HCT116 (cell line): ENCODE measurements at regions not wholly inside any gene's neighbourhood (a gene's known extent, or its start where the extent isn't known, plus 50 kb on each side); places are given as distances from the start of the nearest gene placed in this dataset.

Experiments used
- ATAC-seq: fragments of 200-7000 bp; cut with Tn5 transposase; 2 replicates; pipeline ENCODE4 v1.9.1; 2020; ENCODE audit warnings: mild to moderate bottlenecking, moderate library complexity
- BruUV-seq: library from RNA; stranded (reverse); fragments of 400-500 nt; replicated peaks from 2 replicates; lab custom pipeline; 2021; lab: Mats Ljungman, UMichigan
- CTCF ChIA-PET: fragments of 300-600 bp; sonication (Branson Sonifier 250); formaldehyde crosslinking; loops from one replicate; lab custom pipeline; 2021; ENCODE audit warnings: antibody characterized with exemption; lab: Charles Lee
- POLR2A ChIA-PET: fragments of 300-600, 350-600 bp; sonication (Branson Sonifier 250); formaldehyde crosslinking; loops from one replicate; lab custom pipeline; 2021; ENCODE audit warnings: antibody characterized with exemption; lab: Charles Lee
- RAD21 ChIA-PET, 2 experiments: fragments of 300-600 bp; sonication (Branson Sonifier 250); formaldehyde crosslinking; loops; one replicate each; lab custom pipeline; 2023; ENCODE audit warnings: low total read pairs in 2 of 2; ENCODE audit not compliant: uncharacterized antibody in 2 of 2, unreplicated experiment in 2 of 2, low non-redundant PET in 1 of 2; lab: Charles Lee
- DNase-seq: peaks from one replicate; pipeline ENCODE4 v3.0.0-alpha.2; 2010; ENCODE audit warnings: low read depth, low spot score
- H2AFZ ChIP-seq: fragments of 200-600 bp; shearing (Covaris generic), sonication (generic); 2 replicates; pipeline ENCODE4 v1.6.1; 2017; ENCODE audit warnings: low read depth, mixed run types, mixed read lengths, antibody characterized with exemption, low read length; ENCODE audit not compliant: poor library complexity, severe bottlenecking
- H3K27ac ChIP-seq: 2 replicates; pipeline ENCODE4 v1.5.1; 2012; ENCODE audit warnings: low read depth, low read length
- H3K27me3 ChIP-seq: fragments of 200-600 bp; sonication (generic); 2 replicates; pipeline ENCODE4 v1.6.1; 2016; ENCODE audit warnings: mixed run types, low read length, mixed read lengths; ENCODE audit not compliant: insufficient read depth
- H3K36me3 ChIP-seq, 2 experiments: fragments of 200-500 bp in 1 of 2; fragments of 200-600 bp in 1 of 2; sonication (Bioruptor generic) in 1 of 2; sonication (generic) in 1 of 2; 2 replicates each; pipeline versions ENCODE4 v1.5.1 to v1.6.1; 2014 to 2016; ENCODE audit warnings: low read length in 2 of 2, inconsistent platforms in 1 of 2, mixed read lengths in 1 of 2, mixed run types in 1 of 2; ENCODE audit not compliant: insufficient read depth in 2 of 2, control insufficient read depth in 1 of 2
- H3K4me1 ChIP-seq, 2 experiments: fragments of 200-600 bp in 1 of 2; sonication (generic) in 1 of 2; 2 replicates each; pipeline versions ENCODE4 v1.5.1 to v1.6.1; 2012 to 2017; ENCODE audit warnings: low read length in 2 of 2, inconsistent platforms in 1 of 2, mild to moderate bottlenecking in 1 of 2, mixed read lengths in 1 of 2, mixed run types in 1 of 2, moderate library complexity in 1 of 2; ENCODE audit not compliant: insufficient read depth in 2 of 2, control insufficient read depth in 1 of 2
- H3K4me2 ChIP-seq: fragments of 200-600 bp; sonication (generic); 2 replicates; pipeline ENCODE4 v1.6.1; 2017; ENCODE audit warnings: mixed run types, low read length, mixed read lengths
- H3K4me3 ChIP-seq, 2 experiments: fragments of 200-600 bp in 1 of 2; sonication (generic) in 1 of 2; replicated peaks in 1 of 2; 2 replicates each; pipeline ENCODE4 v1.5.1; 2011 to 2016; ENCODE audit warnings: low read length in 2 of 2, control low read depth in 1 of 2, low read depth in 1 of 2, mild to moderate bottlenecking in 1 of 2, mixed read lengths in 1 of 2, mixed run types in 1 of 2
- H3K79me2 ChIP-seq: fragments of 200-600 bp; sonication (generic); 2 replicates; pipeline ENCODE4 v1.6.1; 2017; ENCODE audit warnings: mild to moderate bottlenecking, mixed run types, low read length, moderate library complexity, mixed read lengths; ENCODE audit not compliant: insufficient read depth
- H3K9ac ChIP-seq: fragments of 200-600 bp; sonication (generic); 2 replicates; pipeline ENCODE4 v1.6.1; 2016; ENCODE audit warnings: low read length, mixed read lengths
- H3K9me2 ChIP-seq: fragments of 200-600 bp; sonication (generic), shearing (Covaris generic); 2 replicates; pipeline ENCODE4 v1.6.1; 2017; ENCODE audit warnings: mixed run types, mild to moderate bottlenecking, moderate library complexity; ENCODE audit not compliant: insufficient read depth
- H3K9me3 ChIP-seq, 2 experiments: fragments of 200-500 bp in 1 of 2; fragments of 200-600 bp in 1 of 2; sonication (Bioruptor generic) in 1 of 2; sonication (generic) in 1 of 2; 2 replicates each; pipeline ENCODE4 v1.6.1; 2014 to 2017; ENCODE audit warnings: low read length in 2 of 2, mixed read lengths in 2 of 2, inconsistent platforms in 1 of 2, low read depth in 1 of 2, mild to moderate bottlenecking in 1 of 2, mixed run types in 1 of 2, moderate library complexity in 1 of 2; ENCODE audit not compliant: control insufficient read depth in 1 of 2, insufficient read depth in 1 of 2
- H4K20me1 ChIP-seq: fragments of 200-600 bp; sonication (generic), shearing (Covaris generic); 2 replicates; pipeline ENCODE4 v1.6.1; 2017; ENCODE audit warnings: mixed run types, mild to moderate bottlenecking, moderate library complexity; ENCODE audit not compliant: insufficient read depth
- CBX3 ChIP-seq: IDR thresholded peaks from 2 replicates; pipeline ENCODE4 v1.6.1; 2012; ENCODE audit warnings: low read depth
- CEBPB ChIP-seq: IDR thresholded peaks from 2 replicates; pipeline ENCODE4 v1.6.1; 2012; ENCODE audit warnings: low read depth
- EGR1 ChIP-seq: IDR thresholded peaks from 2 replicates; pipeline ENCODE4 v1.6.1; 2012; ENCODE audit warnings: low read depth
- ELF1 ChIP-seq: IDR thresholded peaks from 2 replicates; pipeline ENCODE4 v1.6.1; 2012; ENCODE audit warnings: low read depth, borderline replicate concordance
- EZH2 ChIP-seq: fragments of 200-600 bp; sonication (generic); IDR thresholded peaks from 2 replicates; pipeline ENCODE4 v1.6.1; 2017; ENCODE audit warnings: antibody characterized with exemption, mixed run types
- FOSL1 ChIP-seq: IDR thresholded peaks from 2 replicates; pipeline ENCODE4 v1.6.1; 2012; ENCODE audit warnings: low read depth
- JUND ChIP-seq: IDR thresholded peaks from 2 replicates; pipeline ENCODE4 v1.6.1; 2012
- POLR2A ChIP-seq: IDR thresholded peaks from 2 replicates; pipeline ENCODE4 v1.7.0; 2011; ENCODE audit warnings: borderline replicate concordance; ENCODE audit not compliant: insufficient read depth, insufficient read length; ENCODE audit errors: extremely low read depth
- POLR2AphosphoS5 ChIP-seq: IDR thresholded peaks from 2 replicates; pipeline ENCODE4 v1.6.1; 2011; ENCODE audit warnings: mild to moderate bottlenecking, low read depth, low read length, moderate library complexity
- RAD21 ChIP-seq: IDR thresholded peaks from 2 replicates; pipeline ENCODE4 v1.6.1; 2012; ENCODE audit warnings: low read depth, mild to moderate bottlenecking
- SP1 ChIP-seq: IDR thresholded peaks from 2 replicates; pipeline ENCODE4 v1.6.1; 2012; ENCODE audit warnings: low read depth
- SRF ChIP-seq: IDR thresholded peaks from 2 replicates; pipeline ENCODE4 v1.6.1; 2012; ENCODE audit warnings: low read depth
- TCF7L2 ChIP-seq: IDR thresholded peaks from 2 replicates; pipeline ENCODE4 v1.7.0; 2011; ENCODE audit warnings: borderline replicate concordance, inconsistent platforms; ENCODE audit not compliant: insufficient read depth, insufficient read length; ENCODE audit errors: extremely low read depth
- YY1 ChIP-seq: IDR thresholded peaks from 2 replicates; pipeline ENCODE4 v1.6.1; 2011; ENCODE audit warnings: low read length, low read depth, moderate library complexity, mild to moderate bottlenecking; ENCODE audit not compliant: insufficient replicate concordance; ENCODE audit errors: extremely low read depth
- ZNF274 ChIP-seq: fragments of 200-500 bp; sonication (Bioruptor generic); IDR thresholded peaks from 2 replicates; pipeline ENCODE4 v1.6.1; 2014; ENCODE audit warnings: mild to moderate bottlenecking, low read depth, low read length, inconsistent platforms
- intact Hi-C: fragments of 100-400 bp; cut with micrococcal nuclease; formaldehyde crosslinking; loops from 2 replicates; pipeline ENCODE4 v1.10.0; 2022
- TF ChIP-seq, protein P1 (sequence below), 3 experiments: fragments of 200-600 bp in 1 of 3; sonication (generic) in 1 of 3; IDR thresholded peaks in 2 of 3; conservative IDR thresholded peaks in 1 of 3; 2 replicates each; pipeline ENCODE4 v1.5.1; 2012 to 2017; ENCODE audit warnings: low read depth in 2 of 3, low read length in 2 of 3, antibody characterized with exemption in 1 of 3, borderline replicate concordance in 1 of 3, control low read depth in 1 of 3, mild to moderate bottlenecking in 1 of 3, mixed read lengths in 1 of 3, mixed run types in 1 of 3, moderate library complexity in 1 of 3; ENCODE audit not compliant: insufficient read depth in 1 of 3
- TF ChIP-seq, protein P2 (sequence below): IDR thresholded peaks from 2 replicates; pipeline ENCODE4 v1.6.1; 2012
- TF ChIP-seq, protein P3 (sequence below): IDR thresholded peaks from 2 replicates; pipeline ENCODE4 v1.6.1; 2011; ENCODE audit warnings: mild to moderate bottlenecking, low read length, moderate library complexity; ENCODE audit not compliant: insufficient replicate concordance; ENCODE audit errors: extremely low read depth

DNA sequence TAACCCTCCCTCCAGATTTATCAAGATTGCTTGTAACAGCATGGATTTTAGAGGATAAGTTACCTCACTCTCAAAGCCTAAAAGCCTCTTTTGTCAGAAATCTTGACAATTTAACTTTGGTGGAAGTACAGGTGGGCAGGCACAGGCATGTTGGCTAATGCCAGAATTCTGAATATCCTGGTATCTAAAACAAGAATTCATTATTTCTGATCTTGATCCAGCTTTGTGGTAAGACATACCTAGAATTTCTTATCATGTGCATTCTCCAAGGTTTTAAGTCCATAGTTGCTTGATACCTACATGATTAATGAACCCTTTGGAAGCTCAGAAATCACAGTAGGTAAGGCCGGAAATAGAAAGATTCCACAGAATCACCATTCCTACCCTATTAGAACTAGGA is 109.9 kb upstream of the TTC14 start:
- ATAC-seq (no peak), DNase-seq (no peak)
- no peaks in the 10 kb centered on the region for H3K4me1 ChIP-seq
- POLR2A ChIA-PET = no interaction called here
- H4K20me1 ChIP-seq = no peaks in the 10 kb centered on the region
- no TSS peak for BruUV-seq
- no peak overlapping the region for H3K9ac ChIP-seq
- H3K27me3 ChIP-seq = 0 out of 2 replicates have a peak, but pooled peaks cover 5% of the 10 kb centered on the region
- H3K79me2 ChIP-seq = no peaks in the 10 kb centered on the region
- CTCF ChIA-PET = no interaction called here
- TF ChIP-seq EZH2 (no peak), CBX3 (no peak), TCF7L2 (no peak), POLR2AphosphoS5 (no peak), CEBPB (no peak), POLR2A (no peak), RAD21 (no peak), YY1 (no peak), SRF (no peak), EGR1 (no peak), JUND (no peak), SP1 (no peak), ZNF274 (no peak), FOSL1 (no peak), ELF1 (no peak)
- TF ChIP-seq, protein P1, sequence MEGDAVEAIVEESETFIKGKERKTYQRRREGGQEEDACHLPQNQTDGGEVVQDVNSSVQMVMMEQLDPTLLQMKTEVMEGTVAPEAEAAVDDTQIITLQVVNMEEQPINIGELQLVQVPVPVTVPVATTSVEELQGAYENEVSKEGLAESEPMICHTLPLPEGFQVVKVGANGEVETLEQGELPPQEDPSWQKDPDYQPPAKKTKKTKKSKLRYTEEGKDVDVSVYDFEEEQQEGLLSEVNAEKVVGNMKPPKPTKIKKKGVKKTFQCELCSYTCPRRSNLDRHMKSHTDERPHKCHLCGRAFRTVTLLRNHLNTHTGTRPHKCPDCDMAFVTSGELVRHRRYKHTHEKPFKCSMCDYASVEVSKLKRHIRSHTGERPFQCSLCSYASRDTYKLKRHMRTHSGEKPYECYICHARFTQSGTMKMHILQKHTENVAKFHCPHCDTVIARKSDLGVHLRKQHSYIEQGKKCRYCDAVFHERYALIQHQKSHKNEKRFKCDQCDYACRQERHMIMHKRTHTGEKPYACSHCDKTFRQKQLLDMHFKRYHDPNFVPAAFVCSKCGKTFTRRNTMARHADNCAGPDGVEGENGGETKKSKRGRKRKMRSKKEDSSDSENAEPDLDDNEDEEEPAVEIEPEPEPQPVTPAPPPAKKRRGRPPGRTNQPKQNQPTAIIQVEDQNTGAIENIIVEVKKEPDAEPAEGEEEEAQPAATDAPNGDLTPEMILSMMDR (IDR thresholded peaks at IDR 0.05 in 2 of 3, conservative IDR thresholded peaks at IDR 0.05 in 1 of 3; ENCODE audit: borderline replicate concordance in 1 of 3, insufficient read depth in 1 of 3, low read depth in 2 of 3, low read length in 2 of 3) = no peak
- TF ChIP-seq, protein P2, sequence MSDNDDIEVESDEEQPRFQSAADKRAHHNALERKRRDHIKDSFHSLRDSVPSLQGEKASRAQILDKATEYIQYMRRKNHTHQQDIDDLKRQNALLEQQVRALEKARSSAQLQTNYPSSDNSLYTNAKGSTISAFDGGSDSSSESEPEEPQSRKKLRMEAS = no peak
- TF ChIP-seq, protein P3, sequence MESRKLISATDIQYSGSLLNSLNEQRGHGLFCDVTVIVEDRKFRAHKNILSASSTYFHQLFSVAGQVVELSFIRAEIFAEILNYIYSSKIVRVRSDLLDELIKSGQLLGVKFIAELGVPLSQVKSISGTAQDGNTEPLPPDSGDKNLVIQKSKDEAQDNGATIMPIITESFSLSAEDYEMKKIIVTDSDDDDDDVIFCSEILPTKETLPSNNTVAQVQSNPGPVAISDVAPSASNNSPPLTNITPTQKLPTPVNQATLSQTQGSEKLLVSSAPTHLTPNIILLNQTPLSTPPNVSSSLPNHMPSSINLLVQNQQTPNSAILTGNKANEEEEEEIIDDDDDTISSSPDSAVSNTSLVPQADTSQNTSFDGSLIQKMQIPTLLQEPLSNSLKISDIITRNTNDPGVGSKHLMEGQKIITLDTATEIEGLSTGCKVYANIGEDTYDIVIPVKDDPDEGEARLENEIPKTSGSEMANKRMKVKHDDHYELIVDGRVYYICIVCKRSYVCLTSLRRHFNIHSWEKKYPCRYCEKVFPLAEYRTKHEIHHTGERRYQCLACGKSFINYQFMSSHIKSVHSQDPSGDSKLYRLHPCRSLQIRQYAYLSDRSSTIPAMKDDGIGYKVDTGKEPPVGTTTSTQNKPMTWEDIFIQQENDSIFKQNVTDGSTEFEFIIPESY = no peak
- no peak overlapping the region for H3K4me2 ChIP-seq
- H3K9me3 ChIP-seq = no peaks in the 10 kb centered on the region
- H3K4me3 ChIP-seq = no peak overlapping the region
- H3K27ac ChIP-seq = no peak overlapping the region
- no peak overlapping the region for H2AFZ ChIP-seq
- no peaks in the 10 kb centered on the region for H3K36me3 ChIP-seq
- intact Hi-C loops = no loop called here
- no peaks in the 10 kb centered on the region for H3K9me2 ChIP-seq
- RAD21 ChIA-PET = no interaction called here
